Right lobe of liver (tissue), 6 donors: ENCODE measurements at regions not wholly inside any gene's neighbourhood (a gene's known extent, or its start where the extent isn't known, plus 50 kb on each side); places are given as distances from the start of the nearest gene placed in this dataset.

Source experiments
- ATAC-seq, 4 donors: fragments of 200-7000 bp; cut with Tn5 transposase; one replicate each; pipeline ENCODE4 v1.9.1; 2020; ENCODE audit warnings: mild to moderate bottlenecking in 4 of 4, moderate library complexity in 4 of 4
- DNase-seq, 3 donors: peaks; one replicate each; pipeline ENCODE4 v3.0.0-alpha.2; 2020
- H3K27ac ChIP-seq, 3 donors: fragments of 200-600 bp; one replicate each; pipeline ENCODE4 v1.8.0; 2022
- H3K27me3 ChIP-seq, 2 donors: fragments of 200-600 bp; one replicate each; pipeline ENCODE4 v1.8.0; 2022
- H3K36me3 ChIP-seq, 4 donors: fragments of 200-600 bp; sonication (generic) in 1 of 4; one replicate each; pipeline versions ENCODE4 v1.5.1 to v1.8.0; 2017 to 2022; ENCODE audit warnings: control low read depth in 1 of 4
- H3K4me1 ChIP-seq, 4 donors: fragments of 200-600 bp; sonication (generic) in 1 of 4; one replicate each; pipeline versions ENCODE4 v1.5.1 to v1.8.0; 2017 to 2022; ENCODE audit warnings: control low read depth in 1 of 4
- H3K4me3 ChIP-seq, 3 donors: fragments of 200-600 bp; one replicate each; pipeline ENCODE4 v1.8.0; 2022
- H3K9me3 ChIP-seq, 4 donors: fragments of 200-600 bp; sonication (generic) in 1 of 4; one replicate each; pipeline versions ENCODE4 v1.5.1 to v1.8.0; 2017 to 2022; ENCODE audit warnings: control low read depth in 1 of 4
- CTCF ChIP-seq, 4 donors: fragments of 200-600 bp in 3 of 4; fragments of 450-650 bp in 1 of 4; IDR thresholded peaks; one replicate each; pipeline versions ENCODE4 v1.5.1 to v1.8.0; 2016 to 2022; ENCODE audit warnings: antibody characterized with exemption in 4 of 4, mild to moderate bottlenecking in 2 of 4
- POLR2A ChIP-seq: fragments of 450-650 bp; IDR thresholded peaks from one replicate; pipeline ENCODE4 v1.6.1; 2017; ENCODE audit warnings: antibody characterized with exemption, mild to moderate bottlenecking
- WGBS: methylation state at CpG from one replicate; pipeline ENCODE4 v1.1.6; 2018; ENCODE audit warnings: low coverage, low lambda C conversion rate; ENCODE audit not compliant: insufficient coverage; ENCODE audit errors: missing lambda C conversion rate; 5-methylcytosine and 5-hydroxymethylcytosine counted together
- intact Hi-C, 2 donors: fragments of 100-400 bp; cut with DNase I; formaldehyde crosslinking; loops; one replicate each; pipeline versions ENCODE4 v1.11.2 to v1.14.1; 2022
- donor health status: DM: no; HTN: yes; CAD: no.
- donor health status: DM: no; HTN: no; CAD: no.
- donor health status: DM: no; HTN: no; CAD: no.
- donor health status: DM: no; HTN: yes; CAD: no.
- donor health status: DM: no; HTN: yes; CAD: no.

- no peak for DNase-seq
- no peaks in the 10 kb centered on the region for H3K4me1 ChIP-seq
- TF ChIP-seq POLR2A = no peak
- TF ChIP-seq CTCF (IDR thresholded peaks at IDR 0.05) = no peak
Measured at GRCh38 chr14:26990946-26991345, 393.1 kb upstream of the NOVA1 start.

GRCh38 chr14:26992403-26993115, 394.7 kb upstream of the NOVA1 start:
- H3K27ac ChIP-seq = no peak overlapping the region
- no peaks in the 10 kb centered on the region for H3K36me3 ChIP-seq
- ATAC-seq (no peak), DNase-seq (no peak)
- WGBS = 41% methylated on average over 3 of the region's 3 CpGs
- no peak for TF ChIP-seq POLR2A
- TF ChIP-seq CTCF (IDR thresholded peaks at IDR 0.05) = no peak
- no peaks in the 10 kb centered on the region for H3K9me3 ChIP-seq
- intact Hi-C loops = no loop called here
- H3K4me3 ChIP-seq = no peak overlapping the region
- no peaks in the 10 kb centered on the region for H3K27me3 ChIP-seq
- H3K4me1 ChIP-seq = no peaks in the 10 kb centered on the region

More at GRCh38 chr14:26990946-26991345, 393.1 kb upstream of the NOVA1 start:
- no peaks in the 10 kb centered on the region for H3K9me3 ChIP-seq
- no peak for ATAC-seq
- H3K27me3 ChIP-seq = no peaks in the 10 kb centered on the region
- no peak overlapping the region for H3K27ac ChIP-seq
- H3K4me3 ChIP-seq = no peak overlapping the region
- H3K36me3 ChIP-seq = no peaks in the 10 kb centered on the region
- intact Hi-C loops = no loop called here

DNA sequence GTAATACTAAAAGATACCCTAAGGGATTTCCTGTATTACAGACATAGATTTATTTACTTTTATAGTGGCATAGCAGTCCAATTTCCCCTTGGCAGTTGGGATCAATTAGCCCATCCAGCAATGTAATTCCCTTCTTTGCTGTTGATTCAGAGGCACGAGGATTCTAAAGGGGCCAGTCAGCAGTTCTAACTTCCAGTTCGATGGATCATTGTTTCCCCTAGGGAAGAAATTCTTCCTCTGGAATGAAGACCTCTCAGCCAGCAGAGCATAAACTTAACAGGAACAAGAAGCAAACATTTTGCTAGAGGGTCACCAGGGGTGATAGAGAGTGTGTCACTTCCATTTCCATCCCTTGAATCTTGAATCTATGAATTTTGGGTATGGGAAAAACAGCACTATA, 395.7 kb upstream of the NOVA1 start:
- Histone ChIP-seq H3K27ac (no peak overlapping the region), H3K27me3 (no peaks in the 10 kb centered on the region), H3K36me3 (no peaks in the 10 kb centered on the region), H3K9me3 (no peaks in the 10 kb centered on the region), H3K4me1 (no peaks in the 10 kb centered on the region), H3K4me3 (no peak overlapping the region)
- whole genome bisulfite sequencing = 47% methylated on average over 2 of the region's 2 CpGs
- intact Hi-C loops = no loop called here
- no peak for ATAC-seq
- TF ChIP-seq POLR2A = no peak
- no peak for TF ChIP-seq CTCF (IDR thresholded peaks at IDR 0.05)
- DNase-seq = no peak

- H3K4me1 ChIP-seq = no peaks in the 10 kb centered on the region
- TF ChIP-seq POLR2A (no peak), CTCF (IDR thresholded peaks at IDR 0.05) (no peak)
- intact Hi-C loops = no loop called here
Measured at GRCh38 chr14:26995301-26995700, 397.5 kb upstream of the NOVA1 start.

GRCh38 chr14:26996246-26996645, 398.4 kb upstream of the NOVA1 start:
- ATAC-seq (no peak), DNase-seq (no peak)
- no peaks in the 10 kb centered on the region for H3K9me3 ChIP-seq
- intact Hi-C loops = no loop called here
- TF ChIP-seq CTCF (IDR thresholded peaks at IDR 0.05) (no peak), POLR2A (no peak)
- no peaks in the 10 kb centered on the region for H3K36me3 ChIP-seq
- no peak overlapping the region for H3K4me3 ChIP-seq
- no peaks in the 10 kb centered on the region for H3K4me1 ChIP-seq
- WGBS = 45% methylated on average over 2 of the region's 2 CpGs
- no peaks in the 10 kb centered on the region for H3K27me3 ChIP-seq
- H3K27ac ChIP-seq = no peak overlapping the region

More at GRCh38 chr14:26995301-26995700, 397.5 kb upstream of the NOVA1 start:
- H3K9me3 ChIP-seq = no peaks in the 10 kb centered on the region
- no peak overlapping the region for H3K4me3 ChIP-seq
- ATAC-seq (no peak), DNase-seq (no peak)
- H3K27me3 ChIP-seq = no peaks in the 10 kb centered on the region
- H3K27ac ChIP-seq = no peak overlapping the region
- no peaks in the 10 kb centered on the region for H3K36me3 ChIP-seq
